NCI-H2081 (cell line): ENCODE measurements at regions not wholly inside any gene's neighbourhood (a gene's known extent, or its start where the extent isn't known, plus 50 kb on each side); places are given as distances from the start of the nearest gene placed in this dataset.
"Not testable (repeated sequence)": the region's sequence is repeated elsewhere in the genome, so short reads cannot be mapped to it uniquely, and the experiment has no call there.

Experiments
- DNase-seq, 2 experiments: peaks; one replicate each; lab custom pipeline; 2025; lab: John Stamatoyannopoulos, UW

- DNase-seq, result no peak
These were observed 85.7 kb upstream of the XYLT1 start for GRCh38 chr16:17556276-17557052.

- no peak for DNase-seq
These were observed 84.4 kb upstream of the XYLT1 start for GRCh38 chr16:17555176-17555575.

- no peak for DNase-seq
These were observed 81.6 kb upstream of the XYLT1 start for GRCh38 chr16:17552351-17552750.

- not testable (repeated sequence) for DNase-seq
These were observed 80.9 kb upstream of the XYLT1 start for GRCh38 chr16:17551682-17552081.

- no peak for DNase-seq
These were observed 78.1 kb upstream of the XYLT1 start for GRCh38 chr16:17548825-17549224.

GRCh38 chr16:17544785-17545184 lies 74.0 kb upstream of the XYLT1 start:
- no peak for DNase-seq

GRCh38 chr16:17544304-17544703 lies 73.5 kb upstream of the XYLT1 start:
- no peak for DNase-seq

- no peak for DNase-seq
These were observed 72.3 kb upstream of the XYLT1 start for GRCh38 chr16:17543073-17543472.

- DNase-seq, result no peak
These were observed 70.6 kb upstream of the XYLT1 start for GRCh38 chr16:17541324-17541723.

- no peak for DNase-seq
These were observed 68.2 kb upstream of the XYLT1 start for GRCh38 chr16:17538927-17539326.

GRCh38 chr16:17532338-17532995 lies 61.7 kb upstream of the XYLT1 start:
- no peak for DNase-seq

GRCh38 chr16:17529982-17530760 lies 59.4 kb upstream of the XYLT1 start:
- DNase-seq, result no peak

GRCh38 chr16:17526956-17527937 lies 56.5 kb upstream of the XYLT1 start:
- DNase-seq, result no peak

- no peak for DNase-seq
These were observed 53.9 kb upstream of the XYLT1 start for GRCh38 chr16:17524656-17525055.

- no peak for DNase-seq
These were observed 49.8 kb upstream of the XYLT1 start for GRCh38 chr16:17520561-17520960.
